ENCODE measurements at regions not wholly inside any gene's neighbourhood (a gene's known extent, or its start where the extent isn't known, plus 50 kb on each side); places are given as distances from the start of the nearest gene placed in this dataset.

DNA sequence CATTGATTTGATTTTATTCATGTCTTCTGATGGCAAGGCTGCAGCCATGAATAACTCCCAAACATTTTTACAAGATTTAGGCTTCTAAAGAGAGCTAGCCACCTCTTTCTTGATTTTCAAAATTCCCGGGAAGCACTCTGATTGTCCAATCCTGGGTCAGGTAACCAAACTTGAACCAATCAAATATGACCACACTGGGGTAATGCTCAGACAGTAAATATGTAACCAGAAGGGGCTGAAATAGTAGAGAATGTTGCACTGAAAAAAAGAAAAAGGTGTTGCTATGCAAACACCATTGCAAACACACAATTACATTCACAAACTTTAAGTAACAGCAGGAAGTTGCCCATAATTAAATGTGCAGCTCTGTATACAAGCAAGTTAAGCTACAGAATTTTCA is 112.9 kb upstream of the IQCM start:
- Mint-ChIP-seq H3K9me3 (peaks cover 0 to 2% (median 0%) of the 10 kb centered on the region in 7 donors), H3K27ac (no peak overlapping the region), H3K36me3 (no peaks in the 10 kb centered on the region), H3K4me3 (no peak overlapping the region), H3K27me3 (ENCODE audit: low read depth in 3 of 3) (no peaks in the 10 kb centered on the region), H3K4me1 (no peaks in the 10 kb centered on the region)
- intact Hi-C loops (cut with micrococcal nuclease): no loop called here
- Histone ChIP-seq H3K4me3 (replicated peaks in 1 of 3; ENCODE audit: low read depth in 2 of 3, low read length in 3 of 3) (no peak overlapping the region), H3K4me2 (replicated peaks; ENCODE audit: extremely low read depth, low read length, poor library complexity, severe bottlenecking) (no peak overlapping the region), H3K36me3 (replicated peaks in 1 of 2; ENCODE audit: control insufficient read depth in 1 of 2, insufficient read depth in 2 of 2, low read length in 2 of 2) (no peaks in the 10 kb centered on the region), H2AFZ (ENCODE audit: insufficient read depth, low read depth, low read length, poor library complexity, severe bottlenecking) (no peak overlapping the region), H3K4me1 (ENCODE audit: control insufficient read depth in 1 of 2, insufficient read depth in 2 of 2, low read length in 2 of 2) (no peaks in the 10 kb centered on the region), H3K27ac (ENCODE audit: low read depth in 1 of 2, low read length in 2 of 2) (no peak overlapping the region), H3K9ac (ENCODE audit: insufficient read depth, low read length, poor library complexity, severe bottlenecking) (no peak overlapping the region), H3K27me3 (ENCODE audit: control insufficient read depth in 2 of 2, insufficient read depth in 2 of 2, low read length in 2 of 2) (no peaks in the 10 kb centered on the region), H3K9me3 (replicated peaks in 1 of 2; ENCODE audit: control insufficient read depth in 1 of 2, insufficient read depth in 1 of 2, low read length in 2 of 2) (no peaks in the 10 kb centered on the region), H3K79me2 (ENCODE audit: insufficient read depth, low read length) (no peaks in the 10 kb centered on the region), H4K20me1 (ENCODE audit: insufficient read depth, low read length) (no peaks in the 10 kb centered on the region)
- TF ChIP-seq, protein P1, sequence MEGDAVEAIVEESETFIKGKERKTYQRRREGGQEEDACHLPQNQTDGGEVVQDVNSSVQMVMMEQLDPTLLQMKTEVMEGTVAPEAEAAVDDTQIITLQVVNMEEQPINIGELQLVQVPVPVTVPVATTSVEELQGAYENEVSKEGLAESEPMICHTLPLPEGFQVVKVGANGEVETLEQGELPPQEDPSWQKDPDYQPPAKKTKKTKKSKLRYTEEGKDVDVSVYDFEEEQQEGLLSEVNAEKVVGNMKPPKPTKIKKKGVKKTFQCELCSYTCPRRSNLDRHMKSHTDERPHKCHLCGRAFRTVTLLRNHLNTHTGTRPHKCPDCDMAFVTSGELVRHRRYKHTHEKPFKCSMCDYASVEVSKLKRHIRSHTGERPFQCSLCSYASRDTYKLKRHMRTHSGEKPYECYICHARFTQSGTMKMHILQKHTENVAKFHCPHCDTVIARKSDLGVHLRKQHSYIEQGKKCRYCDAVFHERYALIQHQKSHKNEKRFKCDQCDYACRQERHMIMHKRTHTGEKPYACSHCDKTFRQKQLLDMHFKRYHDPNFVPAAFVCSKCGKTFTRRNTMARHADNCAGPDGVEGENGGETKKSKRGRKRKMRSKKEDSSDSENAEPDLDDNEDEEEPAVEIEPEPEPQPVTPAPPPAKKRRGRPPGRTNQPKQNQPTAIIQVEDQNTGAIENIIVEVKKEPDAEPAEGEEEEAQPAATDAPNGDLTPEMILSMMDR (IDR thresholded peaks at IDR 0.05): no peak
- DNase-seq: no peak
- WGBS (ENCODE audit: insufficient coverage): 100% methylated on average over 1 of the region's 1 CpG

DNA sequence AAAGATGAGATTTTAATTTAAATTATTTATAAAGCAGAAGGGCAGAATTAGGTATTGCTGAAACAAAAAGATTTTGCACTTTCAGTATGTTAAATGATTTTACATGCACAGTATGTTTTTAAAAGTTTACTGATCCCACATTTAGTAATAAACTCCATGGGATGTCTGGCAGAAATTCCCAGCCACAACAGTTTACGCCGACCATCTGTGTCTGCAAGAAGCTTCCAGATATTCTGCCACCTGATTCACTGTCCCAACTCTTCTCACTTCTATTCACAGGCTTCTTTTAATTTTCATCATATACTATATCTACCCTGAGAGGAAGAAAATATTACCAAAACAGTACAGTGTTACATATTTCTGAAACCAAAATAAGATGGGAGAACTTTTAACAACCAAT is 115.8 kb upstream of the IQCM start:
- TF ChIP-seq, protein P1 (IDR thresholded peaks at IDR 0.05): no peak
- intact Hi-C loops (cut with micrococcal nuclease): no loop called here
- Mint-ChIP-seq H3K36me3 (no peaks in the 10 kb centered on the region), H3K27ac (no peak overlapping the region), H3K9me3 (peaks cover 0 to 1% (median 0%) of the 10 kb centered on the region in 7 donors), H3K27me3 (ENCODE audit: low read depth in 3 of 3) (no peaks in the 10 kb centered on the region), H3K4me1 (no peaks in the 10 kb centered on the region), H3K4me3 (no peak overlapping the region)
- H2AFZ ChIP-seq (ENCODE audit: insufficient read depth, low read depth, low read length, poor library complexity, severe bottlenecking): no peak overlapping the region
- H3K4me3 ChIP-seq (replicated peaks in 1 of 3; ENCODE audit: low read depth in 2 of 3, low read length in 3 of 3): no peak overlapping the region
- no peaks in the 10 kb centered on the region for H3K36me3 ChIP-seq (replicated peaks in 1 of 2; ENCODE audit: control insufficient read depth in 1 of 2, insufficient read depth in 2 of 2, low read length in 2 of 2)
- H4K20me1 ChIP-seq (ENCODE audit: insufficient read depth, low read length): no peaks in the 10 kb centered on the region
- no peak overlapping the region for H3K4me2 ChIP-seq (replicated peaks; ENCODE audit: extremely low read depth, low read length, poor library complexity, severe bottlenecking)
- no peaks in the 10 kb centered on the region for H3K9me3 ChIP-seq (replicated peaks in 1 of 2; ENCODE audit: control insufficient read depth in 1 of 2, insufficient read depth in 1 of 2, low read length in 2 of 2)
- H3K27me3 ChIP-seq (ENCODE audit: control insufficient read depth in 2 of 2, insufficient read depth in 2 of 2, low read length in 2 of 2): no peaks in the 10 kb centered on the region
- H3K9ac ChIP-seq (ENCODE audit: insufficient read depth, low read length, poor library complexity, severe bottlenecking): no peak overlapping the region
- no peak overlapping the region for H3K27ac ChIP-seq (ENCODE audit: low read depth in 1 of 2, low read length in 2 of 2)
- H3K4me1 ChIP-seq (ENCODE audit: control insufficient read depth in 1 of 2, insufficient read depth in 2 of 2, low read length in 2 of 2): no peaks in the 10 kb centered on the region
- WGBS (ENCODE audit: insufficient coverage): no CpG with 5 or more reads among the region's 2 CpGs
- DNase-seq: no peak
- H3K79me2 ChIP-seq (ENCODE audit: insufficient read depth, low read length): no peaks in the 10 kb centered on the region

Measured in CD14-positive monocyte (primary cell).